GM13977 (cell line): ENCODE measurements at regions not wholly inside any gene's neighbourhood (a gene's known extent, or its start where the extent isn't known, plus 50 kb on each side); places are given as distances from the start of the nearest gene placed in this dataset.

ENCODE experiments used
- DNase-seq: peaks from one replicate; pipeline ENCODE4 v3.0.0; 2012; ENCODE audit warnings: low spot score
- in situ Hi-C: fragments of 300-500 bp; cut with MboI; formaldehyde crosslinking; loops from one replicate; pipeline ENCODE4 v1.12.0; 2022; ENCODE audit warnings: low sequenced_read_pairs, low pct_unique_long_range_greater_than_20kb, mixed read lengths, inconsistent platforms; ENCODE audit not compliant: unreplicated experiment
- TF ChIP-seq, protein P1 (sequence below): IDR thresholded peaks from 2 replicates; pipeline ENCODE4 v1.5.1; 2012; ENCODE audit warnings: mild to moderate bottlenecking, control low read depth; ENCODE audit not compliant: insufficient read depth; ENCODE audit errors: extremely low read depth, missing control alignments

DNA sequence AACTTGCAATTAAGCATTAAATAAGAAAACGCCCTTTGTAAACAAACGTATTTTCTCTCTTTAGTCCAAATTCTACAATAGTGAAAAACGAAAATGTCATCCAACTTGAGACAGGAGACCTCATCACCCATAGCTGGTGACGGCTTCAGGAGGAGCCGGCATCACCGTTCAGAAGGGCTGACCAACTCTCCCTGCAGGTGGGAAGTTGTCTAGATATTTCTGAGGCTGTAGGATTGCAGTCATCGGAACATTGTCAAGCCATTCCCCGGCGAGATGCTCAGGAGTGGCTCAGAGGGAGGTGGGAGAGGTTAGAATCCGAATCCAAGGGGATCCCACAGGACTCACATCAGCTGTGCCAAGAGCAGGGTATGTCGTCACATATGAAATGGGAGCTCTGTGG is 76.7 kb downstream of the RBFOX3 start:
- TF ChIP-seq, protein P1, sequence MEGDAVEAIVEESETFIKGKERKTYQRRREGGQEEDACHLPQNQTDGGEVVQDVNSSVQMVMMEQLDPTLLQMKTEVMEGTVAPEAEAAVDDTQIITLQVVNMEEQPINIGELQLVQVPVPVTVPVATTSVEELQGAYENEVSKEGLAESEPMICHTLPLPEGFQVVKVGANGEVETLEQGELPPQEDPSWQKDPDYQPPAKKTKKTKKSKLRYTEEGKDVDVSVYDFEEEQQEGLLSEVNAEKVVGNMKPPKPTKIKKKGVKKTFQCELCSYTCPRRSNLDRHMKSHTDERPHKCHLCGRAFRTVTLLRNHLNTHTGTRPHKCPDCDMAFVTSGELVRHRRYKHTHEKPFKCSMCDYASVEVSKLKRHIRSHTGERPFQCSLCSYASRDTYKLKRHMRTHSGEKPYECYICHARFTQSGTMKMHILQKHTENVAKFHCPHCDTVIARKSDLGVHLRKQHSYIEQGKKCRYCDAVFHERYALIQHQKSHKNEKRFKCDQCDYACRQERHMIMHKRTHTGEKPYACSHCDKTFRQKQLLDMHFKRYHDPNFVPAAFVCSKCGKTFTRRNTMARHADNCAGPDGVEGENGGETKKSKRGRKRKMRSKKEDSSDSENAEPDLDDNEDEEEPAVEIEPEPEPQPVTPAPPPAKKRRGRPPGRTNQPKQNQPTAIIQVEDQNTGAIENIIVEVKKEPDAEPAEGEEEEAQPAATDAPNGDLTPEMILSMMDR: no peak
- no peak for DNase-seq
- in situ Hi-C loops: no loop called here

DNA sequence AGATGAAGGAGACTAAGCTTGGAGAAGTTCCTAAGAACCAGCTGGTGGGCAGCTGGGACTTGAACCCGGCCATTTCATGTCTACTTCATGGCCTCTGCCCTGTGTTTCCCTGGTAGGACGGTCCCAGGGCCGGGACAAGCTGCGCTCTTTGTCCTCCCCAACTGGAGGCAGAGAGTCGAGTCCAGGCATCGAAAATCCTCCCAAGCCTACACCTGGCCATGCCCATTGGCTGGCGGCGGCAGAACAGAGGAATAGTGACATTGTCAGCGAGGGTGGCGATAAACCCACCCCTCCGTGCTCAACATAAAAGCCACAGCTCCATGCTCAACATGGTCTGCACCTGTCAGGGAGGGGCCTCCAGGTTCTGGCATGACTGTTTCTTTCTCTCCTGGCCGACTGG is 77.7 kb downstream of the RBFOX3 start:
- no peak for DNase-seq
- TF ChIP-seq, protein P1: no peak
- in situ Hi-C loops: no loop called here

DNA sequence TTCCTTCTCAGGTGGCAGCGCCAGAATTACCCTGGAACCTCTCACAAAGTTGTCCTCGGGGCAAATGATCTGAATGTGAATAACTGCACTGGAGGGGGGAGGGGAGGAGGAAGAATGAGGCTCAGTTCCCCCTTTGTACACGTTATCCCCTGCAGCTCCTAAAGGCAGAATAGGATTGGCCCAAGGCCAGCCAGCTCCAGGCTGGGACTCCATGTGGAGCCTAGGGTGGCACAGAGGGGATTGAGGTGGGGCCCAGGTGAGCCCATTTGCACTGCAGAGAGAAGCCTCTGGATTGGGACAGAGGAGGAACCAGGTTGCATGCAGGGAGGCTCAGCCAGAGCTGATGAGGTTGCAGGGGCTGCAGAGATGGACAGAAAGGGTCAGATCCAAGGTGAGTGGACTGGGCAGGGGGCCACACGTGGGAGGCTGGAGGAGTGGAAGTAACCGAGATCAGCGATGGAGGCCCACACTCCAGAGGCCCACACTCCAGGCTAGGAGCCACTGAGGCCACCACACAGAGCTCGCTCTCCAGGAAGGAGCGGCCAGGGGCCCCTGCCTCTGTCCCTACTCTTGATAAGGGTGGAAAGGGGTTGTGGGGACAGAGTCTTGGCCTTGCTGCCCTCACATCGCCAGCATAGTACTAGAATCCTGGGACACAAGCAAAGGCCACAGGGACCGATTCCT is 78.6 kb downstream of the RBFOX3 start:
- TF ChIP-seq, protein P1: no peak
- in situ Hi-C loops: no loop called here
- no peak for DNase-seq

DNA sequence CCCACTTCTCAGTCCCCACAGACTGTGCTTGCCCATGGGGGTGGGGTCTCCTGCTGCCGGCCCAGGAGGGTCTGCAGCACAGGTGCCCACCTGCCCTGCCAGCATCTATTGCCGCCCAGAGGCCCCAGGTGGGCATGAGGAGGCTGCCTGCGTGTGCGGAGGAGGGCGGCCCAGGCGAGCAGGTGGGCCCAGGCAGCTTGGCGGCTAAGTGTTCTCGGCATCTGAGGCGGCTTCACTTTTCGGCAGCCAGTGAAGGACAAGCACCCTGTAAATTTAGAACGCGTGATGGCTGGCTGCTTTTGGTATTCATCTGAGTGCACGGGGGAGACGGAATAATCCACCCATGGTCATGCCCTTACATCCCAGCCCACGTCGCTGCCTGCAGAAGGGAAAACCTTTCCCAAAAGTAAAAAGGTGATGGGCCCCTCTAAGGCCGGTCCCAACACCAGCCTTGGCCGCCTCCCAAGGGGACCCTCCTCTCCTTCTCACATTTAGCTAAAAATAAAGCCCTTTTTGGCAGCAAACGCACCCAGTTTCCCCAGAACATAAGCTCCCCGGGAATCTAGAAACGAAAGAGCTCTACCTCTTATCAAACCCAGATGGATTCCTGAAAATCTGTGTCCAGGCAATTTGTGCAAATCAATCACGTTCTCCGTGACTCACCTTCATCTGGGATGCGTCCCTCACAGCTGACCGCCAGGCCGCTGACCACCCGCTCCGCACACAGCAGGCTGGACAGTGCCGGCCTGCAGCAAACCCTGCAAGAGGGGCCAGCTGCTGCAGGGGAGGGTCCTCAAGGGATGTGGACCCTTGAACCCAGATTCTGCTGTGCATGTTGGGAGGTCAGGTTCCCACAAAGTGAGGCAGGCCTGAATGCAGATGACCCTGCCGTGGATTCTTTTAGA is 79.4 kb downstream of the RBFOX3 start:
- TF ChIP-seq, protein P1: no peak
- in situ Hi-C loops: no loop called here

DNA sequence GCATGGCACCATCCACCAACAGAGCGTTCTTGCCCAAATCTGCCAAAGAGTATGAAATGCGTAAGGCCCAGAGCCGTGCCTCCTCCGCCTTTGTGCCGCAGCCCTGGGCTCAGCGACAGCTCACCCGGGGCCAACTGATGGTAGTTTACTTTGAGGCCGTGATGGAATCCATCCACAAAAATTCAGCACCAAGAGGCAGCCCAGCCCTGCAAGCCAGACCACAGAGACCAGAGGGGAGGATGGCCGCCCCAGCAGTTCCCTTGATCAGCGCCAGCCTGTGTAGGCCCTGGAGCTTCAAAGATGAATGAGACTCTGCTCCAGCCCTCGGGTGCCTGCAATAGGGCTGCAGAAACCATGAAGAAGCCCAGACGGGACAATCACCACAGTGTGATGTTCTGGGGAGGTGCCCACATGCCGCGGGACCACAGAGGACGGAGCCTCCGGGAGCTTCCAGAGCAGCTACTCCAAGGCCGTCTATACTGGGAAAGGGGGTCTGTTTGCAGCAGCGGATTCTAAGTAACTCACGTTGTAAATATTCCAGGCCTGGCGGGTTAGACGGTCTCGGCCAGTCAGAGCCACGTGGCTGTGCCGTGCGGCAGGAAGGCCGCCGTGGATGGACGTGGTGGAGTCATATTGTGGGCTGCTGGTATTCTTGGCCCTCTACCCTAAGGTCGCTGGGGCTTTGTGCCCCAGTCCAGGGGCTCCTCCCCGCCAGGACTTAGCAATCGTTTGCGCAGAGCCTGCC is 80.3 kb downstream of the RBFOX3 start:
- no peak for DNase-seq
- in situ Hi-C loops: no loop called here
- TF ChIP-seq, protein P1: no peak

More for the DNA sequence above, 79.4 kb downstream of the RBFOX3 start:
- no peak for DNase-seq

DNA sequence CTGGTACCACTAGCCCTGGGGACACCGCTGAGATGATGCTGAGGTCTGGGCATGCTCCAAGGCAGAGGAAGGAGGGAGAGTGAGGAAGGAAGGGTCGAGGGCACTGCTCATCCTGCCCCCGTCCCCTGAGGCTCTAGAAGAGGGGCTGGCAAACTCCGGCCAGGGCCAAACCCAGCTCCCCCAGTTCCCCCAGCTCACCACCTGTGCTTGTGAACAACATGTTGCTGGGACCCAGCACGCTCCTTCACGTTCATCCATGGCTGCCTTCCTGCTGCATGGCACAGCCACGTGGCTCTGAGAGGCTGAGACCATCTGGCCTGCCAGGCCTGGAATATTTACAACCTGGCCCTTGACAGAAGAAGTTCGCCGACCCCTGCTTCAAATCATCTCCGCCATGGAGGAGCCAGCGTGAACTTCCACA is 81.2 kb downstream of the RBFOX3 start:
- TF ChIP-seq, protein P1: no peak
- DNase-seq: no peak
- in situ Hi-C loops: no loop called here
